Dendritic cell treated with granulocyte-macrophage colony-stimulating factor and Interleukin-4, amounts not matched to agents 40 ng/mL and 50 ng/mL, for 4 days (primary cell): ENCODE measurements at regions not wholly inside any gene's neighbourhood (a gene's known extent, or its start where the extent isn't known, plus 50 kb on each side); places are given as distances from the start of the nearest gene placed in this dataset.

ENCODE experiments used
- H3K27ac Mint-ChIP-seq: one replicate; pipeline ENCODE4 v1.8.0; 2022; ENCODE audit warnings: mild to moderate bottlenecking, mixed read lengths
- H3K27me3 Mint-ChIP-seq: one replicate; pipeline ENCODE4 v1.8.0; 2022; ENCODE audit warnings: mild to moderate bottlenecking, mixed read lengths
- H3K36me3 Mint-ChIP-seq: one replicate; pipeline ENCODE4 v1.8.0; 2022; ENCODE audit warnings: low read depth, mixed read lengths
- H3K4me1 Mint-ChIP-seq: one replicate; pipeline ENCODE4 v1.8.0; 2022; ENCODE audit warnings: low read depth, mixed read lengths
- H3K4me3 Mint-ChIP-seq: one replicate; pipeline ENCODE4 v1.8.0; 2022; ENCODE audit warnings: mild to moderate bottlenecking, moderate library complexity, mixed read lengths
- H3K9me3 Mint-ChIP-seq: one replicate; pipeline ENCODE4 v1.8.0; 2022; ENCODE audit warnings: mixed read lengths
- intact Hi-C: fragments of 100-400 bp; cut with micrococcal nuclease; formaldehyde crosslinking; loops from one replicate; pipeline ENCODE4 v1.15.0; 2022

GRCh38 chr10:116792817-116793216 lies 50.5 kb upstream of the HSPA12A start:
- Mint-ChIP-seq H3K9me3 (no peaks in the 10 kb centered on the region), H3K27ac (no peak overlapping the region), H3K4me1 (no peaks in the 10 kb centered on the region), H3K27me3 (peaks cover 50% of the 10 kb centered on the region), H3K4me3 (no peak overlapping the region), H3K36me3 (no peaks in the 10 kb centered on the region)
- intact Hi-C loops: no loop called here

DNA sequence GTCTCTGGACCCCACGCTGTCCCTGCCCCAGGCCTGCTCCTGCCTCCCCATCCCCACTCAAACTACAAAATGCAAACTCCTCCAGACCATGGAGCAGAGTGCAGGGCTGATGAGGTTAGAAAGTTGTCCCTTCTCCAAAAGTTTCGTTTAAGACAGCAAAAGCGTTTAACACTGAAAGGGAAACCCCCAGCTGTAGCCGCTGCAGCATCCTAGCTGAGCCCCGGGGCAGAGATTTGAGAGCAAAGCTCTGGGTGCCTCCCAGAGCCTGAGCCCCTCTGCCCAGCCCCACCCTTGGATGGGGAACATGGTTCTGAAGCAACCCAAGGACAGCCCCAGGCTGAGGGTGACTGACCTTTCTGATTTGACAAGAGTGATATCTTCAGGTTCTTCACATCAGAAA lies 52.8 kb upstream of the ENO4 start:
- Mint-ChIP-seq H3K36me3 (no peaks in the 10 kb centered on the region), H3K27ac (no peak overlapping the region), H3K4me3 (no peak overlapping the region), H3K4me1 (no peaks in the 10 kb centered on the region), H3K9me3 (no peaks in the 10 kb centered on the region), H3K27me3 (peaks cover 40% of the 10 kb centered on the region)
- intact Hi-C loops: no loop called here

DNA sequence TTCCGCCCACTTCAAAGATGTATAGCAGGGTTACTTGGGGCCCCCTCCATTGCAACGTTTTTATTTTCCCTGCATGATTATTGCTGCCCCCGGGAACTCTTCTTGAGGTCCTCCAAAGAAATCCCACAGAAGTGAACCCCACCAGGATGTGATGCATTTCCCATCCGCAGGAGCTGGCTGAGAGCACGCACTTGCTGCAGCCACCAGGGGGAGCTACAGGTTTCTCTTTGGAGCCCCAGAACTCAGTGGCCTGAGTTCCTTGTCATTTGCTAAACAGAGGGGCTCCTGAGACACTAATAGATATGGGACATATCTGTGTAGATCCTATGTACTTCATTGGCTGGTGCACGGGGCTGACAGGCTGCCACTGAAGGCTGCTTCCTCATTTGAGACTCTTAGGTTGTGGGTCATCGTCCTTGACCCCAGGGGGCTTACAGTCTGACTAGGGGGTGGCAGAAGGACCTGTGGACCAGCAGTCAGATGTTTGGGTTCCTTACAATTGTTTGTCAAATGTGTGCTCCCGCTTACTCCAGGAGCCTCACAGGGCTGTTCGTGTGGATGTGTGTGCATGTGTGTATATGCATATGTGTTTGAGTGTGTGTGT lies 52.3 kb upstream of the ENO4 start:
- Mint-ChIP-seq H3K9me3 (no peaks in the 10 kb centered on the region), H3K4me1 (no peaks in the 10 kb centered on the region), H3K27me3 (peaks cover 39% of the 10 kb centered on the region), H3K27ac (no peak overlapping the region), H3K36me3 (no peaks in the 10 kb centered on the region), H3K4me3 (no peak overlapping the region)
- intact Hi-C loops: loop anchor here (1.0 kb wide), 1 partner anchor 379 kb away; no protein-coding TSS in a partner anchor

DNA sequence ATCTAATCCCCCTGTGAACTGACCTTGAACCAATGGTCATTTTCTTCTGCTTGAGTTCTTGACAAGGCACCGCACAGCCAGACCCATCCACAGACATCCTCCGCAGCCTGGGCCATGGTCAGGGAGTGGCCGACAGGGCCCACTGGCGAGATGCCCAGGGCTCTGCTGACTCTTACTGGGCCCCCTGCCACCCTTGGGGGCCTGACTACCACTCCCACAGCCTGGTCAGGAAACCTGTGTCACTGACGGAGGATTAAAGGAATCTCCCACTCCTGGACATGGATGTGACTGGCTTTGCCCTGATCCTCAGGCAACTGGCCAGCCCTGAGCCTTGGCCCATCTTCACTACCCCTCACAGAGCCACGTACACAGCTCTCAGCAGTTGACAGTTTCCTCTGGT lies 50.4 kb upstream of the ENO4 start:
- intact Hi-C loops: no loop called here
- Mint-ChIP-seq H3K27ac (no peak overlapping the region), H3K4me1 (no peaks in the 10 kb centered on the region), H3K4me3 (no peak overlapping the region), H3K9me3 (no peaks in the 10 kb centered on the region), H3K27me3 (peaks cover 33% of the 10 kb centered on the region), H3K36me3 (no peaks in the 10 kb centered on the region)
